ENCODE measurements at regions not wholly inside any gene's neighbourhood (a gene's known extent, or its start where the extent isn't known, plus 50 kb on each side); places are given as distances from the start of the nearest gene placed in this dataset.

DNA sequence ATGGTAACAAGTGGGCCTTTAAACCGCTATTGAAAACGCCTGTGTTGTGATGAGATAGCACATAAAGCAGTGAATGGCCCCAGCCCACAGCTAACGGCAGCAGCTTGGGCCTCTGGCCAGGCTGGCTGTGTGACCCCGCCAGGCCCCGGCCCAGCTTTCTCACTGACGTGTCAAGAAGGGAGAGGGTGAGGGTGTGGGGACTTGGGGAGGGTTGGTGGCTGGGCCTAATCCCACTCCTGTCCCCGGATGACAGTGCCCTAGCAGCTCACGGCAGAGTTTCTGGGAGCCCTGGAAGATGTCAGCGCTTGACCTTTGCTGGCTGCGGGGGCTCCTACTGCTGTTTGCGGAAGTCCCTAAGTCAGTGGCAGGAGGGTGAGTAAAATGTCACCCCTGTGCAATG lies 88.9 kb upstream of the SHH start:
- Histone ChIP-seq H3K4me2 (ENCODE audit: low read length) (no peak overlapping the region), H3F3A (ENCODE audit: insufficient read depth, low read length, poor library complexity, severe bottlenecking) (no peaks in the 10 kb centered on the region), H4K20me1 (ENCODE audit: insufficient read depth) (no peaks in the 10 kb centered on the region), H2AFZ (ENCODE audit: low read depth, low read length) (no peak overlapping the region), H3K27me3 (ENCODE audit: insufficient read depth, low read depth, low read length) (no peaks in the 10 kb centered on the region), H3K27ac (ENCODE audit: low read length) (no peak overlapping the region), H3K79me2 (replicated peaks; ENCODE audit: insufficient read depth, low read length) (no peaks in the 10 kb centered on the region), H3K36me3 (ENCODE audit: insufficient read depth, low read length) (no peaks in the 10 kb centered on the region), H3K4me3 (ENCODE audit: low read length) (no peak overlapping the region), H3K9me3 (ENCODE audit: low read length) (peaks cover 4% of the 10 kb centered on the region), H3K9ac (ENCODE audit: low read length) (no peak overlapping the region), H3K9me2 (ENCODE audit: insufficient read depth, low read length) (no peaks in the 10 kb centered on the region)
- TF ChIP-seq TAF1 (IDR thresholded peaks at IDR 0.05; ENCODE audit: low read depth) (no peak), EZH2 (IDR thresholded peaks at IDR 0.05; ENCODE audit: borderline replicate concordance, insufficient read depth, low read length, poor library complexity, severe bottlenecking) (no peak), RAD21 (conservative IDR thresholded peaks at IDR 0.05) (no peak), SMC3 (conservative IDR thresholded peaks at IDR 0.05; ENCODE audit: poor library complexity) (no peak), POLR2AphosphoS5 (IDR thresholded peaks at IDR 0.05) (no peak), EP300 (conservative IDR thresholded peaks at IDR 0.05; ENCODE audit: poor library complexity, severe bottlenecking) (no peak), MXI1 (conservative IDR thresholded peaks at IDR 0.05; ENCODE audit: poor library complexity, severe bottlenecking) (no peak)
- TF ChIP-seq, protein P1, sequence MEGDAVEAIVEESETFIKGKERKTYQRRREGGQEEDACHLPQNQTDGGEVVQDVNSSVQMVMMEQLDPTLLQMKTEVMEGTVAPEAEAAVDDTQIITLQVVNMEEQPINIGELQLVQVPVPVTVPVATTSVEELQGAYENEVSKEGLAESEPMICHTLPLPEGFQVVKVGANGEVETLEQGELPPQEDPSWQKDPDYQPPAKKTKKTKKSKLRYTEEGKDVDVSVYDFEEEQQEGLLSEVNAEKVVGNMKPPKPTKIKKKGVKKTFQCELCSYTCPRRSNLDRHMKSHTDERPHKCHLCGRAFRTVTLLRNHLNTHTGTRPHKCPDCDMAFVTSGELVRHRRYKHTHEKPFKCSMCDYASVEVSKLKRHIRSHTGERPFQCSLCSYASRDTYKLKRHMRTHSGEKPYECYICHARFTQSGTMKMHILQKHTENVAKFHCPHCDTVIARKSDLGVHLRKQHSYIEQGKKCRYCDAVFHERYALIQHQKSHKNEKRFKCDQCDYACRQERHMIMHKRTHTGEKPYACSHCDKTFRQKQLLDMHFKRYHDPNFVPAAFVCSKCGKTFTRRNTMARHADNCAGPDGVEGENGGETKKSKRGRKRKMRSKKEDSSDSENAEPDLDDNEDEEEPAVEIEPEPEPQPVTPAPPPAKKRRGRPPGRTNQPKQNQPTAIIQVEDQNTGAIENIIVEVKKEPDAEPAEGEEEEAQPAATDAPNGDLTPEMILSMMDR (IDR thresholded peaks at IDR 0.05; ENCODE audit: poor library complexity, severe bottlenecking), result no peak
- TF ChIP-seq, protein P2, sequence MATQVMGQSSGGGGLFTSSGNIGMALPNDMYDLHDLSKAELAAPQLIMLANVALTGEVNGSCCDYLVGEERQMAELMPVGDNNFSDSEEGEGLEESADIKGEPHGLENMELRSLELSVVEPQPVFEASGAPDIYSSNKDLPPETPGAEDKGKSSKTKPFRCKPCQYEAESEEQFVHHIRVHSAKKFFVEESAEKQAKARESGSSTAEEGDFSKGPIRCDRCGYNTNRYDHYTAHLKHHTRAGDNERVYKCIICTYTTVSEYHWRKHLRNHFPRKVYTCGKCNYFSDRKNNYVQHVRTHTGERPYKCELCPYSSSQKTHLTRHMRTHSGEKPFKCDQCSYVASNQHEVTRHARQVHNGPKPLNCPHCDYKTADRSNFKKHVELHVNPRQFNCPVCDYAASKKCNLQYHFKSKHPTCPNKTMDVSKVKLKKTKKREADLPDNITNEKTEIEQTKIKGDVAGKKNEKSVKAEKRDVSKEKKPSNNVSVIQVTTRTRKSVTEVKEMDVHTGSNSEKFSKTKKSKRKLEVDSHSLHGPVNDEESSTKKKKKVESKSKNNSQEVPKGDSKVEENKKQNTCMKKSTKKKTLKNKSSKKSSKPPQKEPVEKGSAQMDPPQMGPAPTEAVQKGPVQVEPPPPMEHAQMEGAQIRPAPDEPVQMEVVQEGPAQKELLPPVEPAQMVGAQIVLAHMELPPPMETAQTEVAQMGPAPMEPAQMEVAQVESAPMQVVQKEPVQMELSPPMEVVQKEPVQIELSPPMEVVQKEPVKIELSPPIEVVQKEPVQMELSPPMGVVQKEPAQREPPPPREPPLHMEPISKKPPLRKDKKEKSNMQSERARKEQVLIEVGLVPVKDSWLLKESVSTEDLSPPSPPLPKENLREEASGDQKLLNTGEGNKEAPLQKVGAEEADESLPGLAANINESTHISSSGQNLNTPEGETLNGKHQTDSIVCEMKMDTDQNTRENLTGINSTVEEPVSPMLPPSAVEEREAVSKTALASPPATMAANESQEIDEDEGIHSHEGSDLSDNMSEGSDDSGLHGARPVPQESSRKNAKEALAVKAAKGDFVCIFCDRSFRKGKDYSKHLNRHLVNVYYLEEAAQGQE (IDR thresholded peaks at IDR 0.05; ENCODE audit: borderline replicate concordance), result no peak

DNA sequence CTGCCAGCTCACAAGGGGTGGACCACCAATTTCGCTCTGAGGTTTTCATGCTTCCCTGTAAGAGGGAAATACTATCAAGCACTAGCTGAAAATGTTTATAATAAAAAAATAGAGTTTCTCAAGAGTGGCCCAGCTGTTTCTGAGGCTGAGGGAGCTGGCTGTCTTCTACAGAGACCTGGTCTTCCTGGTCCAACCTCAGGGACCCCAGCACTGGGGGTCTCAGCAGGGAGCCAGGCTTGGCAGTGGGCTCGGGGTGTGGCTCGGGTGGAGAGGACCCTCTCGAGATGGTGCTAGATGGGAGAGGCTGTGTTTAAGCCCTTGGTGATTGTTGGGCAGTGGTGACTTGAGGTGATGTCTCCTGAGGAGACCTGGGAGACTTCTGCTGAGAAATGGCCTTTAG lies 87.3 kb upstream of the SHH start:
- Histone ChIP-seq H3K9me2 (ENCODE audit: insufficient read depth, low read length) (no peaks in the 10 kb centered on the region), H3K4me2 (ENCODE audit: low read length) (no peak overlapping the region), H3K9me3 (ENCODE audit: low read length) (peaks cover 4% of the 10 kb centered on the region), H3K36me3 (ENCODE audit: insufficient read depth, low read length) (no peaks in the 10 kb centered on the region), H3K4me3 (ENCODE audit: low read length) (no peak overlapping the region), H4K20me1 (ENCODE audit: insufficient read depth) (no peaks in the 10 kb centered on the region), H3F3A (ENCODE audit: insufficient read depth, low read length, poor library complexity, severe bottlenecking) (no peaks in the 10 kb centered on the region), H3K79me2 (replicated peaks; ENCODE audit: insufficient read depth, low read length) (no peaks in the 10 kb centered on the region), H2AFZ (ENCODE audit: low read depth, low read length) (no peak overlapping the region), H3K27me3 (ENCODE audit: insufficient read depth, low read depth, low read length) (no peaks in the 10 kb centered on the region), H3K27ac (ENCODE audit: low read length) (no peak overlapping the region), H3K9ac (ENCODE audit: low read length) (no peak overlapping the region)
- TF ChIP-seq MXI1 (conservative IDR thresholded peaks at IDR 0.05; ENCODE audit: poor library complexity, severe bottlenecking), result no peak
- TF ChIP-seq EP300 (conservative IDR thresholded peaks at IDR 0.05; ENCODE audit: poor library complexity, severe bottlenecking), result no peak
- TF ChIP-seq POLR2AphosphoS5 (IDR thresholded peaks at IDR 0.05), result no peak
- TF ChIP-seq, protein P2 (IDR thresholded peaks at IDR 0.05; ENCODE audit: borderline replicate concordance), result no peak
- TF ChIP-seq RAD21 (conservative IDR thresholded peaks at IDR 0.05), result no peak
- TF ChIP-seq SMC3 (conservative IDR thresholded peaks at IDR 0.05; ENCODE audit: poor library complexity), result no peak
- no peak for TF ChIP-seq TAF1 (IDR thresholded peaks at IDR 0.05; ENCODE audit: low read depth)
- TF ChIP-seq, protein P1 (IDR thresholded peaks at IDR 0.05; ENCODE audit: poor library complexity, severe bottlenecking), result no peak
- TF ChIP-seq EZH2 (IDR thresholded peaks at IDR 0.05; ENCODE audit: borderline replicate concordance, insufficient read depth, low read length, poor library complexity, severe bottlenecking), result no peak

All from neural cell (in vitro differentiated cells).